Lower leg skin (tissue), 3 donors: ENCODE measurements at regions not wholly inside any gene's neighbourhood (a gene's known extent, or its start where the extent isn't known, plus 50 kb on each side); places are given as distances from the start of the nearest gene placed in this dataset.

ENCODE experiments used
- CTCF ChIP-seq, 3 donors: fragments of 450-650 bp; IDR thresholded peaks; one replicate each; pipeline ENCODE4 v1.5.1; 2016; ENCODE audit warnings: antibody characterized with exemption in 3 of 3, mild to moderate bottlenecking in 3 of 3, moderate library complexity in 2 of 3
- POLR2A ChIP-seq, 2 donors: fragments of 450-650 bp; IDR thresholded peaks; one replicate each; pipeline ENCODE4 v1.6.1; 2016 to 2017; ENCODE audit warnings: antibody characterized with exemption in 2 of 2, mild to moderate bottlenecking in 1 of 2, moderate library complexity in 1 of 2

- TF ChIP-seq CTCF (IDR thresholded peaks at IDR 0.05) (no peak), POLR2A (IDR thresholded peaks at IDR 0.05) (no peak)
Observed at GRCh38 chr5:118551031-118551430, 437.3 kb downstream of the DTWD2 start.
